ENCODE measurements at regions not wholly inside any gene's neighbourhood (a gene's known extent, or its start where the extent isn't known, plus 50 kb on each side); places are given as distances from the start of the nearest gene placed in this dataset.

DNA sequence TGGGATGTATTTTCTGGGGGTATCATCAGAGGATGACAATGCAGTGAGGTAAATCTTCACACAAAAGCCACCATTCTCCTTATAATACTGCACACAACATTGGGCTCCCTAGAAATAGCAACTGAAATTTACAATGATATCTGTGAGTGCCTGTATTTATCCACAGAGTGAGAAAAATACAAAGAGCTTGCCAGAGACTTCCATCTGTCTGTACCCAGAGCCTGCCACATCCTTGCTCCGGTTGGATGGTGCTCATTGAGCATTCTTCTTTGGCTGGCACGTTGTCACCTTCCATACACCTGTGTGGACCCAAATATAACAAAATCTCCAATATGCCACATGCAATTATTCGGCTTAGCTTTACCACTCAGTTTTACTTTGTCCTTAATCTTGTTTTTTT, 189.5 kb upstream of the UFM1 start:
- H3K4me3 ChIP-seq (ENCODE audit: low read depth, low read length): no peak overlapping the region
- TF ChIP-seq, protein P1, sequence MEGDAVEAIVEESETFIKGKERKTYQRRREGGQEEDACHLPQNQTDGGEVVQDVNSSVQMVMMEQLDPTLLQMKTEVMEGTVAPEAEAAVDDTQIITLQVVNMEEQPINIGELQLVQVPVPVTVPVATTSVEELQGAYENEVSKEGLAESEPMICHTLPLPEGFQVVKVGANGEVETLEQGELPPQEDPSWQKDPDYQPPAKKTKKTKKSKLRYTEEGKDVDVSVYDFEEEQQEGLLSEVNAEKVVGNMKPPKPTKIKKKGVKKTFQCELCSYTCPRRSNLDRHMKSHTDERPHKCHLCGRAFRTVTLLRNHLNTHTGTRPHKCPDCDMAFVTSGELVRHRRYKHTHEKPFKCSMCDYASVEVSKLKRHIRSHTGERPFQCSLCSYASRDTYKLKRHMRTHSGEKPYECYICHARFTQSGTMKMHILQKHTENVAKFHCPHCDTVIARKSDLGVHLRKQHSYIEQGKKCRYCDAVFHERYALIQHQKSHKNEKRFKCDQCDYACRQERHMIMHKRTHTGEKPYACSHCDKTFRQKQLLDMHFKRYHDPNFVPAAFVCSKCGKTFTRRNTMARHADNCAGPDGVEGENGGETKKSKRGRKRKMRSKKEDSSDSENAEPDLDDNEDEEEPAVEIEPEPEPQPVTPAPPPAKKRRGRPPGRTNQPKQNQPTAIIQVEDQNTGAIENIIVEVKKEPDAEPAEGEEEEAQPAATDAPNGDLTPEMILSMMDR (IDR thresholded peaks at IDR 0.05; ENCODE audit: low read depth, low read length): no peak

DNA sequence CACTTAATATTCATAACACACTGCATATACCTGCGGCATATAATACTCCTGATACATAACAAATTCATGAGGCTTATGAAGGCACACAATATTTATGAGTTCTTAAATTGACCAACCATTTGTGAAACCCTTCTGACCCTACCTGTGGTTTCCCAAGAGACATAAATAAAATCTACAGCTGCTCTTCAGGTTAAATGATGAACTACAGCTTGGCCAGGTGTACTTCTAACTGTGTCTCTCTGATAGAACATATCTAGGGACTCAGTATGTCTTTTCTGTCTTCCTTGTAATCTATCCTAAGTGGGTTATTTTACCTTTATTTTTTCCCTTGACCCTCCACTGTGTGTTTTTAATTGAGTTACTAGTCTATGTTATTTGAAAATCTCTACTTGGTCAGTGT, 189.9 kb upstream of the UFM1 start:
- TF ChIP-seq, protein P1 (IDR thresholded peaks at IDR 0.05; ENCODE audit: low read depth, low read length): no peak
- H3K4me3 ChIP-seq (ENCODE audit: low read depth, low read length): no peak overlapping the region

DNA sequence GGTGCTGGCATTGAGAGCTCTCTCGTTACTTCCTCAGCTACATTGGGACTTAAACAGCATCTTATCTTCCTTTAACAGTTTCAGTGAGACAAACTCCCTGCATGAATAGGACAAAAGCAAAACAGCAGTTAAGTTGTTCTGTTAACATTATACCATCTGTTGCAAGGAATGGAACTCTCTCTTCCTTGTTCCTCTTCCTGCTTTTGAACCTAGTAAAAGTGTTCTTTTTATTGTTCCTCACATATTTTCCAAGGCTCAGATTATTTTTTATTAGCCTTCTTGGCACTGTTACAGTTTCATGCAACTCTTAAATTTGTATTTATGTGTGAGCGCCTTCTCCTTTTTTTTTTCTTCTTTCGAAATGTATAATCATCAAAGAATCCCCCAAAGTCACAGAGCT, 202.6 kb upstream of the UFM1 start:
- TF ChIP-seq, protein P1 (IDR thresholded peaks at IDR 0.05; ENCODE audit: low read depth, low read length): no peak

DNA sequence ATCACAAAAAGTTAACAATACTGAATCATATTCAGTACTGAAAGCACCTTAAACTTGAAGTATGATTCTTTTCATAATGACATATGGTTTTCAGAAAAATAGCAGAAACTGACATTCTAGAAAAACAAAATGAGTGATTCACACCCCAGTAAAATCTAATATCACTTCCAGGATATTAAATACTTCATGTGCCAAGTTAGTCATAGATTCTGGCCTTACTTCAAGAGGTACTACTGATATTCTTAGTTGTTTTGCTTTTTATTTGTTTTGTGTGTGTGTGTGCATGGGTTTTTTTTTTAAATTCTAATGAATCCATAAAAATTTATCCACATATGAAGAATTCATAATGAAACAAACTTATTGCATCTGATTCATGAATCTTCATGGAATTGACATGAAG, 207.9 kb upstream of the UFM1 start:
- H3K4me3 ChIP-seq (ENCODE audit: low read depth, low read length): no peak overlapping the region
- TF ChIP-seq, protein P1 (IDR thresholded peaks at IDR 0.05; ENCODE audit: low read depth, low read length): no peak

More for the DNA sequence above, 202.6 kb upstream of the UFM1 start:
- no peak overlapping the region for H3K4me3 ChIP-seq (ENCODE audit: low read depth, low read length)

DNA sequence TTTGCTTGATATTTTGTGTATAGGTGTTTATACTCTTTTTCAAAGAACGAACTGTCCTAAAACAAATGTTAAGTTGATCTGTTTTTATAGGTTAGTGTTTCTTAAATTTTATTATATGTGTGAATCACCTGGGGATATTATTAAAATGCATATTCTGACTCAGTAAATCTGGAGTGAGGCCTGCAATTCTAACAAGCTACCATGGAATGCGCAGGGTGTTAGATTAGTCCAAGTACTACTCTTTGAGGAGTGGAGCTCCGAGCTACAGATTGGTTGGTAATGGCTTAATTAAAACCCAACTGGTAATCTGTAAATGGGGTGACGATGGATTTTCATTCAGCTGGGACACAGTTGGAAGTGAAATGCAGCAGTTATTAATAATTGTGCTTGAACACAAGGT, 214.1 kb upstream of the UFM1 start:
- TF ChIP-seq, protein P1 (IDR thresholded peaks at IDR 0.05; ENCODE audit: low read depth, low read length): no peak
- no peak overlapping the region for H3K4me3 ChIP-seq (ENCODE audit: low read depth, low read length)

DNA sequence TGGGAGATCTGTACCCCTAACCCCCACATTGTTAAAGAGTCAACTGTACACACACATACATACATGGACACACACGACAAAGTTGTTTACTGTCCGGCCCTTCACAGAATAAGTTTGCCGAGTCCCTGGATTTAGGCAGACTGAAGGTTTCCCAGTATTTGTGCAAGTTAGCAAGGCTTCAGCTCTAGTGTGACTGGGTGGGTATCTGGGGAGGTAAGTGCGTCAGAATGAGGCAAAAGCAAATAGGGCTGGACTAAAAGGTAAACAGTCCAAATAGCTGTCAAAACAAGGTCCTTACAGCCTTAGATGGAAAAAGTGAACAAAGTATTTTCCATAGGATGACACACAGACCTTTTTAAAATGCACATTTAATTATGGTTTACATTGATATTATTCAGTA, 228.4 kb upstream of the UFM1 start:
- TF ChIP-seq, protein P1 (IDR thresholded peaks at IDR 0.05; ENCODE audit: low read depth, low read length): no peak
- H3K4me3 ChIP-seq (ENCODE audit: low read depth, low read length): no peak overlapping the region

DNA sequence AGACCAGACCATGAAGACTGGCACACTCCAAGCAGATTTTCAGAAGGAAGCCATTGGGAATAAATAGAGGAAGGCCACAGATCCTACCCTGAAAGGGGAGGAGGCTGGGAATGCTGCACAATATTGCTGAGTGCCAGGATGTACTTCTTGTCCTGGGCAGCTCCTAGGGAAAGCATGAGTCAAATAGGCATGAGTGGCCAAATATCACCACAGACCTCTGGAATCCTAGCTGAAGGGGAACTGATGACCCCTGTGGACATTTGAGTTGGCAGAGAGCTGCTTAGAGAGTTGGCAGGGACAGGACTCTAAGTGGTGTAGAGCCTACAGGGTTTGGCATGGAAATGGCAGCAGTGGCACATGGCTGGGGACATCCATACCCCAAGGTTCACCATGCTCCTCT, 234.3 kb upstream of the TRPC4 start:
- TF ChIP-seq, protein P1 (IDR thresholded peaks at IDR 0.05; ENCODE audit: low read depth, low read length): no peak
- no peak overlapping the region for H3K4me3 ChIP-seq (ENCODE audit: low read depth, low read length)
